Breast epithelium (tissue), 4 donors: ENCODE measurements at regions not wholly inside any gene's neighbourhood (a gene's known extent, or its start where the extent isn't known, plus 50 kb on each side); places are given as distances from the start of the nearest gene placed in this dataset.

Experiments used
- DNase-seq, 2 donors: peaks; one replicate each; pipeline ENCODE4 v3.0.0-alpha.2; 2019; ENCODE audit warnings: low spot score in 2 of 2
- H3K27ac ChIP-seq, 2 donors: fragments of 200-600 bp; sonication (generic) in 1 of 2; one replicate each; pipeline ENCODE4 v1.5.1; 2016 to 2019; ENCODE audit warnings: mild to moderate bottlenecking in 1 of 2
- H3K27me3 ChIP-seq, 2 donors: fragments of 200-600 bp; sonication (generic) in 1 of 2; one replicate each; pipeline versions ENCODE4 v1.5.1 to v1.6.0; 2017 to 2019; ENCODE audit warnings: control low read depth in 1 of 2, mild to moderate bottlenecking in 1 of 2
- H3K36me3 ChIP-seq: fragments of 200-600 bp; one replicate; pipeline ENCODE4 v1.5.1; 2019
- H3K4me1 ChIP-seq, 2 donors: fragments of 200-600 bp; sonication (generic); one replicate each; pipeline ENCODE4 v1.5.1; 2016 to 2019; ENCODE audit warnings: control low read depth in 1 of 2
- H3K4me3 ChIP-seq, 3 donors: fragments of 200-600 bp; sonication (generic); 1 replicate in 2 of 3; 2 replicates in 1 of 3; pipeline ENCODE4 v1.5.1; 2016 to 2019; ENCODE audit warnings: mild to moderate bottlenecking in 3 of 3, moderate library complexity in 2 of 3
- H3K9me3 ChIP-seq, 2 donors: fragments of 200-600 bp; sonication (generic) in 1 of 2; one replicate each; pipeline ENCODE4 v1.5.1; 2016 to 2019; ENCODE audit warnings: control low read depth in 1 of 2
- POLR2A ChIP-seq: fragments of 450-650 bp; IDR thresholded peaks from one replicate; pipeline ENCODE4 v1.6.1; 2016; ENCODE audit warnings: antibody characterized with exemption, mild to moderate bottlenecking, moderate library complexity
- POLR2AphosphoS5 ChIP-seq, 3 donors: sonication (generic); formaldehyde crosslinking; IDR thresholded peaks; one replicate each; pipeline ENCODE4 v1.6.1; 2017; ENCODE audit warnings: antibody characterized with exemption in 3 of 3
- intact Hi-C: fragments of 100-400 bp; cut with DNase I; formaldehyde crosslinking; loops from one replicate; pipeline ENCODE4 v1.15.1; 2023; ENCODE audit warnings: low total_unique reads
- TF ChIP-seq, protein P1 (sequence below), 3 donors: fragments of 450-650 bp; IDR thresholded peaks; one replicate each; pipeline ENCODE4 v1.5.1; 2016 to 2017; ENCODE audit warnings: antibody characterized with exemption in 3 of 3, mild to moderate bottlenecking in 3 of 3, moderate library complexity in 3 of 3

DNA sequence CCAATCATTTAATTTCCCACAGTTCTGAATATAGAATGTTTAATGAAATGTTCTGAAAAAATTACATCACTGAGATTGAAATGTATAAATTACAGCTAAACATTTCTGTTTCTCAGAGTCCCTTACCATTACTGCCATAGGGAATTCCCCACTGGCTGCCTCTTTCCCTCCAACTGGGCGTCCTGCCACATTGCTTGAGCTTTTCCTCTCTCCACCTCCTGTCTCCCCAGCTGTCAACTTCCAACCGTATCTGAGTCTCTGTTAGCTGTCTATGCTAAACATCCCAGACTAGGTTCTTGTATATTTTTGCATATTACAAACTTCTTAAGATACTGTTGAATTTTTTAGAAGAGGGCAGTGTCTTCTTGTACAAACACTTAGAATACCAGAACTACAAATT is 407.3 kb upstream of the SLIT2 start:
- no peaks in the 10 kb centered on the region for H3K27me3 ChIP-seq
- no peak for DNase-seq
- no peaks in the 10 kb centered on the region for H3K4me1 ChIP-seq
- H3K27ac ChIP-seq, result no peak overlapping the region
- no peaks in the 10 kb centered on the region for H3K36me3 ChIP-seq
- intact Hi-C loops, result no loop called here
- no peaks in the 10 kb centered on the region for H3K9me3 ChIP-seq
- H3K4me3 ChIP-seq, result no peak overlapping the region
- TF ChIP-seq, protein P1, sequence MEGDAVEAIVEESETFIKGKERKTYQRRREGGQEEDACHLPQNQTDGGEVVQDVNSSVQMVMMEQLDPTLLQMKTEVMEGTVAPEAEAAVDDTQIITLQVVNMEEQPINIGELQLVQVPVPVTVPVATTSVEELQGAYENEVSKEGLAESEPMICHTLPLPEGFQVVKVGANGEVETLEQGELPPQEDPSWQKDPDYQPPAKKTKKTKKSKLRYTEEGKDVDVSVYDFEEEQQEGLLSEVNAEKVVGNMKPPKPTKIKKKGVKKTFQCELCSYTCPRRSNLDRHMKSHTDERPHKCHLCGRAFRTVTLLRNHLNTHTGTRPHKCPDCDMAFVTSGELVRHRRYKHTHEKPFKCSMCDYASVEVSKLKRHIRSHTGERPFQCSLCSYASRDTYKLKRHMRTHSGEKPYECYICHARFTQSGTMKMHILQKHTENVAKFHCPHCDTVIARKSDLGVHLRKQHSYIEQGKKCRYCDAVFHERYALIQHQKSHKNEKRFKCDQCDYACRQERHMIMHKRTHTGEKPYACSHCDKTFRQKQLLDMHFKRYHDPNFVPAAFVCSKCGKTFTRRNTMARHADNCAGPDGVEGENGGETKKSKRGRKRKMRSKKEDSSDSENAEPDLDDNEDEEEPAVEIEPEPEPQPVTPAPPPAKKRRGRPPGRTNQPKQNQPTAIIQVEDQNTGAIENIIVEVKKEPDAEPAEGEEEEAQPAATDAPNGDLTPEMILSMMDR (IDR thresholded peaks at IDR 0.05), result no peak
- TF ChIP-seq POLR2A, result no peak
- no peak for TF ChIP-seq POLR2AphosphoS5 (IDR thresholded peaks at IDR 0.05)

DNA sequence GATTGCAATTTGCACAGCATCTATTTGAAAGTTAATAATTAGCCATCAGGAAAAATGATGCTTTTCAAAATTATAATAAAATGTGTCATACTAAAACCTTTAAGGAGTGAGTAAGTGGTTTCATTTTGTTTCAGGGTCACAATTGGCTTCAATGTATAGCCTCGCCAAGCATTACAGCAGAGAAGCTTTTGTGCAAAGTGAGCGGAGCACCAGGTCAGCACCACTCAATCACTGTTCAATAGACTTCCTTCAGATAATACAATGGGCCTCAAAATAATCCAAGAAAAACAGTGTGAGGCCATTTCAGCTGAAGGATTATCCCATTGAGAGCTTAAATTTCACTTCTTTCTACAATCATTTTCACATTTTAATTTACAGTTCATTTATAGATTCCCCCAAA is 409.2 kb upstream of the SLIT2 start:
- H3K4me1 ChIP-seq, result no peaks in the 10 kb centered on the region
- no peak overlapping the region for H3K4me3 ChIP-seq
- H3K27me3 ChIP-seq, result no peaks in the 10 kb centered on the region
- TF ChIP-seq POLR2A (no peak), POLR2AphosphoS5 (IDR thresholded peaks at IDR 0.05) (no peak)
- TF ChIP-seq, protein P1 (IDR thresholded peaks at IDR 0.05), result no peak
- no peak for DNase-seq
- no peaks in the 10 kb centered on the region for H3K9me3 ChIP-seq
- no peaks in the 10 kb centered on the region for H3K36me3 ChIP-seq
- intact Hi-C loops, result no loop called here
- no peak overlapping the region for H3K27ac ChIP-seq

DNA sequence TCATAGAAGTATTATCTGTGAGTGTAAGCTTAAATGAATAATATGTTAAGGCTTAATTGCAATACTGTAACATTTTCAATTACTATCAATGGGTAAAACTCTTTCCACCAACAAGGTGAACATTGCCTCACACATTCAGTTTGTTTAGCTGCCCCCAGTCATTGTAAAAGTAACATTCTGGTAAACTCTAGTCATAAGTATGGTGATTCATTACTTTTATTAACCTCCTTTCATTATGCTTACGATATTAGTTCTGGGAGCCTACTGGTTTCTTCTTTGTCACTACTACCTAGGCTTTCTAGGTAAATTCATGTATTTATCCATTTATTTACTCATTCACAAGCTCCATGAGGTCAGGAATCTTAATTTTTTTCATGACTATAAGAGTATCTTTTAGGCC is 412.8 kb upstream of the SLIT2 start:
- TF ChIP-seq POLR2A (no peak), POLR2AphosphoS5 (IDR thresholded peaks at IDR 0.05) (no peak)
- TF ChIP-seq, protein P1 (IDR thresholded peaks at IDR 0.05), result no peak
- Histone ChIP-seq H3K27ac (no peak overlapping the region), H3K4me3 (no peak overlapping the region), H3K9me3 (no peaks in the 10 kb centered on the region), H3K4me1 (no peaks in the 10 kb centered on the region), H3K27me3 (no peaks in the 10 kb centered on the region), H3K36me3 (no peaks in the 10 kb centered on the region)
- intact Hi-C loops, result no loop called here
- no peak for DNase-seq

DNA sequence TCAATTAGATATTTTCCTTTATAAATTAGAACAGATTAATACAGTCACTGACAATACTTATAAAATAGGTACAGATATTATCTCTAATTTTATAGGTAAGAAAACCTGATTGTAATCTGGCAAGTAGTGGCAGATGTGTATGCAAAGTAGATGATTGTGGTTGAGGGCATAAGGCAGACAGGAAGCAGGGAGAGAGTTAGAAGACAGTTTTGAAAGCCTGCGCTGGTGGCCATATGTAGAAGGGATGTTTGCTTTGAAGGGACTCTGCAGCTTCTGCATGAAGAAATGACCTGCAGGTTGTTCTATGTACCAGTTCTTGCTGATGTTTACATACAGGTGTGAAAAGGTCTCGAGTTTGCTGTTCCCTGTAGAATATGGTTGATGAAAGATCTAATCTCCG is 416.3 kb upstream of the SLIT2 start:
- DNase-seq, result no peak
- Histone ChIP-seq H3K9me3 (no peaks in the 10 kb centered on the region), H3K4me3 (no peak overlapping the region), H3K27me3 (no peaks in the 10 kb centered on the region), H3K4me1 (no peaks in the 10 kb centered on the region), H3K36me3 (no peaks in the 10 kb centered on the region), H3K27ac (no peak overlapping the region)
- intact Hi-C loops, result no loop called here
- TF ChIP-seq POLR2AphosphoS5 (IDR thresholded peaks at IDR 0.05), result no peak
- TF ChIP-seq POLR2A, result no peak

DNA sequence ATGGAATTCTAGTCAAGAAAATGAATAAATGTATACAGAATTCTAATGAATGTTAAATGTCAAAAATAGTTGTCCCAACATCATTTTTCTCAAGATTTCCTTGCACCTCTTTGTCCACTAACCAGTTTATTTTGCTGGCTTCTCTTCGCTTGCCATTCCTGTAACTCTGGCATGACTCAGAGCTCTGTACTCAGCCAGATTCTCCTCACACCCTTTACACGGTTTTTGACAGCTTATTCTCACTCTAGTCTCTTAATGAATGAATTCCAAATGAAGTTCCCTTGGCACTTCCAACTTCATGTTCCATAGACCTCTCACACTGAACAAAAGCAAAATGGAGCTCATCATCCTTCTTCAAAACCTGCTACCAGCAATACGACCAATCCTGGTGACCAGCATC is 419.3 kb upstream of the SLIT2 start:
- no peaks in the 10 kb centered on the region for H3K36me3 ChIP-seq
- DNase-seq, result no peak
- intact Hi-C loops, result no loop called here
- H3K4me3 ChIP-seq, result no peak overlapping the region
- H3K9me3 ChIP-seq, result no peaks in the 10 kb centered on the region
- H3K4me1 ChIP-seq, result no peaks in the 10 kb centered on the region
- no peak overlapping the region for H3K27ac ChIP-seq
- TF ChIP-seq, protein P1 (IDR thresholded peaks at IDR 0.05), result no peak
- no peak for TF ChIP-seq POLR2A
- no peaks in the 10 kb centered on the region for H3K27me3 ChIP-seq

DNA sequence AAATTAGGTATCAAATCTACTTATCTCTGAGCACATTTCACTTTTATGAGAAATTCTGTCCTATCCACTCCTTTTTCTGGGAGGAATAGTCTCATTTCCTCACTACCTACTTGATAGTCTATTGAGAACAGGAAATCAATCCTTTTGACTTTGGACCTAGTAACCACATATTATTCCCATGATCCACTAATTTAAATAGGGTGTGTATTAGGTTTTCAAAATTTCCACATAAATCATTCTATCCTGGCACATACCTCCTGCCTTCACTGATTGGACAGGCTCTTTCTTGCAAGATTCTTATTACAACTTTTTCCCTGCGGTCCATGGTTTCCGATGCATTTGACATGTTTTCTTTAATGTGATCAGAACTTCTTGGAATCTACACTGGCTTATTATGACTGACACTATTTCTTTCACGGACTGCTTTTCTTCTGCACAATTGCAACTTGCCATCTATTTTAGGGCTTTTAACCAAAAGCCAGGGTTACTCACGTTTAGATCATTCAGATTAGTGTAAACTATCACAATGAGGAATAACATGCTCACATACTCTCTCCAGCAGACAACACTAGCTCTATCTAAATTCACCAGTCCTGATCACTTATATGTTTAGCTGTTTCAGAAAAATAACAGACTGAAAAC is 419.9 kb upstream of the SLIT2 start:
- no peak overlapping the region for H3K4me3 ChIP-seq
- no peaks in the 10 kb centered on the region for H3K9me3 ChIP-seq
- intact Hi-C loops, result no loop called here
- no peak for TF ChIP-seq POLR2AphosphoS5 (IDR thresholded peaks at IDR 0.05)
- TF ChIP-seq POLR2A, result no peak
- TF ChIP-seq, protein P1 (IDR thresholded peaks at IDR 0.05), result no peak
- H3K36me3 ChIP-seq, result no peaks in the 10 kb centered on the region
- no peak overlapping the region for H3K27ac ChIP-seq
- no peaks in the 10 kb centered on the region for H3K4me1 ChIP-seq
- DNase-seq, result no peak
- no peaks in the 10 kb centered on the region for H3K27me3 ChIP-seq
